ENCODE measurements at regions not wholly inside any gene's neighbourhood (a gene's known extent, or its start where the extent isn't known, plus 50 kb on each side); places are given as distances from the start of the nearest gene placed in this dataset.

- H3K36me3 ChIP-seq (ENCODE audit: control insufficient read depth in 1 of 2, insufficient read depth in 2 of 2, low read length in 2 of 2), result no peaks in the 10 kb centered on the region
- no peak overlapping the region for H3K27ac ChIP-seq (ENCODE audit: low read depth, low read length)
- peaks cover 0 to 6% of the 10 kb centered on the region in 2 donors for H3K4me1 ChIP-seq (ENCODE audit: control insufficient read depth in 1 of 2, insufficient read depth in 2 of 2, low read length in 2 of 2)
- no peaks in the 10 kb centered on the region for H3K9me3 ChIP-seq (ENCODE audit: control insufficient read depth in 1 of 2, low read length in 2 of 2)
- peaks cover 0 to 13% of the 10 kb centered on the region in 2 donors for H3K27me3 ChIP-seq (ENCODE audit: control insufficient read depth in 1 of 2, insufficient read depth in 2 of 2, low read length in 2 of 2)
- no peak overlapping the region for H3K4me3 ChIP-seq (ENCODE audit: low read depth in 1 of 2, low read length in 2 of 2)
- no peak overlapping the region for H3K9ac ChIP-seq (ENCODE audit: low read depth in 1 of 2, low read length in 2 of 2)
These were observed 345.5 kb downstream of the REEP3 start for GRCh38 chr10:63866747-63867140.

GRCh38 chr10:63878428-63878827 lies 357.2 kb downstream of the REEP3 start:
- Histone ChIP-seq H3K27me3 (ENCODE audit: control insufficient read depth in 1 of 2, insufficient read depth in 2 of 2, low read length in 2 of 2) (no peaks in the 10 kb centered on the region), H3K9me3 (ENCODE audit: control insufficient read depth in 1 of 2, low read length in 2 of 2) (peaks cover 3 to 6% of the 10 kb centered on the region in 2 donors)

GRCh38 chr10:63883861-63884260 lies 362.7 kb downstream of the REEP3 start:
- Histone ChIP-seq H3K36me3 (ENCODE audit: control insufficient read depth in 1 of 2, insufficient read depth in 2 of 2, low read length in 2 of 2) (no peaks in the 10 kb centered on the region), H3K4me3 (ENCODE audit: low read depth in 1 of 2, low read length in 2 of 2) (no peak overlapping the region), H3K9ac (ENCODE audit: low read depth in 1 of 2, low read length in 2 of 2) (no peak overlapping the region), H3K27ac (ENCODE audit: low read depth, low read length) (no peak overlapping the region), H3K9me3 (ENCODE audit: control insufficient read depth in 1 of 2, low read length in 2 of 2) (no peaks in the 10 kb centered on the region), H3K4me1 (ENCODE audit: control insufficient read depth in 1 of 2, insufficient read depth in 2 of 2, low read length in 2 of 2) (no peaks in the 10 kb centered on the region), H3K27me3 (ENCODE audit: control insufficient read depth in 1 of 2, insufficient read depth in 2 of 2, low read length in 2 of 2) (no peaks in the 10 kb centered on the region)

More at GRCh38 chr10:63878428-63878827, 357.2 kb downstream of the REEP3 start:
- Histone ChIP-seq H3K27ac (ENCODE audit: low read depth, low read length) (no peak overlapping the region), H3K9ac (ENCODE audit: low read depth in 1 of 2, low read length in 2 of 2) (no peak overlapping the region), H3K36me3 (ENCODE audit: control insufficient read depth in 1 of 2, insufficient read depth in 2 of 2, low read length in 2 of 2) (no peaks in the 10 kb centered on the region), H3K4me1 (ENCODE audit: control insufficient read depth in 1 of 2, insufficient read depth in 2 of 2, low read length in 2 of 2) (no peaks in the 10 kb centered on the region), H3K4me3 (ENCODE audit: low read depth in 1 of 2, low read length in 2 of 2) (no peak overlapping the region)

- Histone ChIP-seq H3K4me1 (ENCODE audit: control insufficient read depth in 1 of 2, insufficient read depth in 2 of 2, low read length in 2 of 2) (no peaks in the 10 kb centered on the region), H3K9ac (ENCODE audit: low read depth in 1 of 2, low read length in 2 of 2) (no peak overlapping the region), H3K27ac (ENCODE audit: low read depth, low read length) (no peak overlapping the region), H3K36me3 (ENCODE audit: control insufficient read depth in 1 of 2, insufficient read depth in 2 of 2, low read length in 2 of 2) (no peaks in the 10 kb centered on the region), H3K27me3 (ENCODE audit: control insufficient read depth in 1 of 2, insufficient read depth in 2 of 2, low read length in 2 of 2) (no peaks in the 10 kb centered on the region), H3K4me3 (ENCODE audit: low read depth in 1 of 2, low read length in 2 of 2) (no peak overlapping the region), H3K9me3 (ENCODE audit: control insufficient read depth in 1 of 2, low read length in 2 of 2) (no peaks in the 10 kb centered on the region)
These were observed 363.2 kb downstream of the REEP3 start for GRCh38 chr10:63884426-63884825.

- Histone ChIP-seq H3K36me3 (ENCODE audit: control insufficient read depth in 1 of 2, insufficient read depth in 2 of 2, low read length in 2 of 2) (no peaks in the 10 kb centered on the region), H3K27me3 (ENCODE audit: control insufficient read depth in 1 of 2, insufficient read depth in 2 of 2, low read length in 2 of 2) (peaks cover 0 to 3% of the 10 kb centered on the region in 2 donors), H3K9ac (ENCODE audit: low read depth in 1 of 2, low read length in 2 of 2) (no peak overlapping the region), H3K9me3 (ENCODE audit: control insufficient read depth in 1 of 2, low read length in 2 of 2) (no peaks in the 10 kb centered on the region), H3K4me3 (ENCODE audit: low read depth in 1 of 2, low read length in 2 of 2) (no peak overlapping the region), H3K4me1 (ENCODE audit: control insufficient read depth in 1 of 2, insufficient read depth in 2 of 2, low read length in 2 of 2) (no peaks in the 10 kb centered on the region), H3K27ac (ENCODE audit: low read depth, low read length) (no peak overlapping the region)
These were observed 364.0 kb downstream of the REEP3 start for GRCh38 chr10:63885156-63885555.

GRCh38 chr10:63886281-63887022 lies 365.3 kb downstream of the REEP3 start:
- Histone ChIP-seq H3K9me3 (ENCODE audit: control insufficient read depth in 1 of 2, low read length in 2 of 2) (no peaks in the 10 kb centered on the region), H3K4me1 (ENCODE audit: control insufficient read depth in 1 of 2, insufficient read depth in 2 of 2, low read length in 2 of 2) (no peaks in the 10 kb centered on the region), H3K36me3 (ENCODE audit: control insufficient read depth in 1 of 2, insufficient read depth in 2 of 2, low read length in 2 of 2) (no peaks in the 10 kb centered on the region), H3K4me3 (ENCODE audit: low read depth in 1 of 2, low read length in 2 of 2) (no peak overlapping the region), H3K27ac (ENCODE audit: low read depth, low read length) (no peak overlapping the region), H3K27me3 (ENCODE audit: control insufficient read depth in 1 of 2, insufficient read depth in 2 of 2, low read length in 2 of 2) (peaks cover 0 to 4% of the 10 kb centered on the region in 2 donors), H3K9ac (ENCODE audit: low read depth in 1 of 2, low read length in 2 of 2) (no peak overlapping the region)

GRCh38 chr10:63887023-63887589 lies 365.9 kb downstream of the REEP3 start:
- Histone ChIP-seq H3K27ac (ENCODE audit: low read depth, low read length) (no peak overlapping the region), H3K9ac (ENCODE audit: low read depth in 1 of 2, low read length in 2 of 2) (no peak overlapping the region), H3K9me3 (ENCODE audit: control insufficient read depth in 1 of 2, low read length in 2 of 2) (no peaks in the 10 kb centered on the region), H3K36me3 (ENCODE audit: control insufficient read depth in 1 of 2, insufficient read depth in 2 of 2, low read length in 2 of 2) (no peaks in the 10 kb centered on the region), H3K4me1 (ENCODE audit: control insufficient read depth in 1 of 2, insufficient read depth in 2 of 2, low read length in 2 of 2) (no peaks in the 10 kb centered on the region), H3K4me3 (ENCODE audit: low read depth in 1 of 2, low read length in 2 of 2) (no peak overlapping the region), H3K27me3 (ENCODE audit: control insufficient read depth in 1 of 2, insufficient read depth in 2 of 2, low read length in 2 of 2) (peaks cover 0 to 4% of the 10 kb centered on the region in 2 donors)

- Histone ChIP-seq H3K27ac (ENCODE audit: low read depth, low read length) (no peak overlapping the region), H3K27me3 (ENCODE audit: control insufficient read depth in 1 of 2, insufficient read depth in 2 of 2, low read length in 2 of 2) (peaks cover 0 to 4% of the 10 kb centered on the region in 2 donors), H3K4me1 (ENCODE audit: control insufficient read depth in 1 of 2, insufficient read depth in 2 of 2, low read length in 2 of 2) (no peaks in the 10 kb centered on the region), H3K9ac (ENCODE audit: low read depth in 1 of 2, low read length in 2 of 2) (no peak overlapping the region), H3K36me3 (ENCODE audit: control insufficient read depth in 1 of 2, insufficient read depth in 2 of 2, low read length in 2 of 2) (no peaks in the 10 kb centered on the region), H3K9me3 (ENCODE audit: control insufficient read depth in 1 of 2, low read length in 2 of 2) (no peaks in the 10 kb centered on the region), H3K4me3 (ENCODE audit: low read depth in 1 of 2, low read length in 2 of 2) (no peak overlapping the region)
These were observed 366.6 kb downstream of the REEP3 start for GRCh38 chr10:63887600-63888370.

- Histone ChIP-seq H3K36me3 (ENCODE audit: control insufficient read depth in 1 of 2, insufficient read depth in 2 of 2, low read length in 2 of 2) (no peaks in the 10 kb centered on the region), H3K27ac (ENCODE audit: low read depth, low read length) (no peak overlapping the region), H3K9ac (ENCODE audit: low read depth in 1 of 2, low read length in 2 of 2) (no peak overlapping the region), H3K4me1 (ENCODE audit: control insufficient read depth in 1 of 2, insufficient read depth in 2 of 2, low read length in 2 of 2) (no peaks in the 10 kb centered on the region), H3K4me3 (ENCODE audit: low read depth in 1 of 2, low read length in 2 of 2) (no peak overlapping the region), H3K27me3 (ENCODE audit: control insufficient read depth in 1 of 2, insufficient read depth in 2 of 2, low read length in 2 of 2) (peaks cover 0 to 4% of the 10 kb centered on the region in 2 donors), H3K9me3 (ENCODE audit: control insufficient read depth in 1 of 2, low read length in 2 of 2) (no peaks in the 10 kb centered on the region)
These were observed 368.6 kb downstream of the REEP3 start for GRCh38 chr10:63889803-63890202.

GRCh38 chr10:63896992-63897391 lies 375.8 kb downstream of the REEP3 start:
- no peak overlapping the region for H3K9ac ChIP-seq (ENCODE audit: low read depth in 1 of 2, low read length in 2 of 2)
- H3K27me3 ChIP-seq (ENCODE audit: control insufficient read depth in 1 of 2, insufficient read depth in 2 of 2, low read length in 2 of 2), result no peaks in the 10 kb centered on the region
- H3K4me1 ChIP-seq (ENCODE audit: control insufficient read depth in 1 of 2, insufficient read depth in 2 of 2, low read length in 2 of 2), result no peaks in the 10 kb centered on the region
- no peaks in the 10 kb centered on the region for H3K36me3 ChIP-seq (ENCODE audit: control insufficient read depth in 1 of 2, insufficient read depth in 2 of 2, low read length in 2 of 2)
- H3K27ac ChIP-seq (ENCODE audit: low read depth, low read length), result no peak overlapping the region
- H3K9me3 ChIP-seq (ENCODE audit: control insufficient read depth in 1 of 2, low read length in 2 of 2), result no peaks in the 10 kb centered on the region
- no peak overlapping the region for H3K4me3 ChIP-seq (ENCODE audit: low read depth in 1 of 2, low read length in 2 of 2)
